ENCODE measurements at regions not wholly inside any gene's neighbourhood (a gene's known extent, or its start where the extent isn't known, plus 50 kb on each side); places are given as distances from the start of the nearest gene placed in this dataset.

DNA sequence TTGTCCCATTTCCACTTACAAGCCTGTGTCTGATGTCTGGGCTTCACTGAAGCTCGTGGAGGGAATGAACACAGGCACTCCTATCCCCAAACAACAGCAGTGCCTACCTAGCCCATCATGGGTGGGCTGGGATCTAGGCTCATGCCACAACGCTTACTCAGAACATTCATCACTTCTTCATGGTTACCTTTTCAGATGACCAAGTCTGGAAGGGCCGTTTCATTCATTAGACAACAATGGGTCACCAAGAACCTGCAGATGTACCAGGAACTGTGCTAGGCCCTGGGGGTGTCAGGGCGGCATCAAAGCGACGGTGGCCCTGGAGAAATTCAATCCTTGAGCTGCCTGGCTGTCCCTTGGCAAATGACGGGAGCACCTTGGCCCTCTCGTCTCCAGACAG lies 64.9 kb upstream of the FZD10 start:
- Histone ChIP-seq H3K4me3 (ENCODE audit: low read depth in 2 of 2, low read length in 1 of 2) (no peak overlapping the region), H3K9ac (no peak overlapping the region), H3K9me2 (no peaks in the 10 kb centered on the region), H3K4me1 (ENCODE audit: control insufficient read depth in 1 of 2, insufficient read depth in 2 of 2, low read depth in 1 of 2, low read length in 1 of 2) (no peaks in the 10 kb centered on the region), H3K9me3 (no peaks in the 10 kb centered on the region), H3K4me2 (no peak overlapping the region), H3K79me2 (ENCODE audit: insufficient read depth) (no peaks in the 10 kb centered on the region), H2AFZ (ENCODE audit: low read depth) (no peak overlapping the region), H3K27ac (ENCODE audit: low read depth in 2 of 2, low read length in 1 of 2) (no peak overlapping the region), H3F3A (replicated peaks; ENCODE audit: insufficient read depth) (no peaks in the 10 kb centered on the region), H4K20me1 (ENCODE audit: insufficient read depth) (no peaks in the 10 kb centered on the region), H3K27me3 (ENCODE audit: insufficient read depth) (no peaks in the 10 kb centered on the region), H3K36me3 (replicated peaks in 1 of 2; ENCODE audit: control insufficient read depth in 1 of 2, insufficient read depth in 2 of 2, low read length in 1 of 2) (no peaks in the 10 kb centered on the region)
- TF ChIP-seq TEAD4 (IDR thresholded peaks at IDR 0.05; ENCODE audit: borderline replicate concordance, insufficient read depth) (no peak), SIN3A (IDR thresholded peaks at IDR 0.05; ENCODE audit: borderline replicate concordance, low read depth, low read length) (no peak), RXRA (IDR thresholded peaks at IDR 0.05; ENCODE audit: borderline replicate concordance, low read depth) (no peak), EP300 (IDR thresholded peaks at IDR 0.05; ENCODE audit: borderline replicate concordance in 1 of 2, low read depth in 1 of 2, low read length in 1 of 2) (no peak)
- TF ChIP-seq, protein P1, sequence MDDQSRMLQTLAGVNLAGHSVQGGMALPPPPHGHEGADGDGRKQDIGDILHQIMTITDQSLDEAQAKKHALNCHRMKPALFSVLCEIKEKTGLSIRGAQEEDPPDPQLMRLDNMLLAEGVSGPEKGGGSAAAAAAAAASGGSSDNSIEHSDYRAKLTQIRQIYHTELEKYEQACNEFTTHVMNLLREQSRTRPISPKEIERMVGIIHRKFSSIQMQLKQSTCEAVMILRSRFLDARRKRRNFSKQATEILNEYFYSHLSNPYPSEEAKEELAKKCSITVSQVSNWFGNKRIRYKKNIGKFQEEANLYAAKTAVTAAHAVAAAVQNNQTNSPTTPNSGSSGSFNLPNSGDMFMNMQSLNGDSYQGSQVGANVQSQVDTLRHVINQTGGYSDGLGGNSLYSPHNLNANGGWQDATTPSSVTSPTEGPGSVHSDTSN (IDR thresholded peaks at IDR 0.05): no peak
- DNase-seq: no peak
- POLR2A ChIA-PET: no interaction called here
- CTCF ChIA-PET: no interaction called here
- 44% methylated on average over 8 of the region's 8 CpGs for WGBS (ENCODE audit: low lambda C conversion rate)

DNA sequence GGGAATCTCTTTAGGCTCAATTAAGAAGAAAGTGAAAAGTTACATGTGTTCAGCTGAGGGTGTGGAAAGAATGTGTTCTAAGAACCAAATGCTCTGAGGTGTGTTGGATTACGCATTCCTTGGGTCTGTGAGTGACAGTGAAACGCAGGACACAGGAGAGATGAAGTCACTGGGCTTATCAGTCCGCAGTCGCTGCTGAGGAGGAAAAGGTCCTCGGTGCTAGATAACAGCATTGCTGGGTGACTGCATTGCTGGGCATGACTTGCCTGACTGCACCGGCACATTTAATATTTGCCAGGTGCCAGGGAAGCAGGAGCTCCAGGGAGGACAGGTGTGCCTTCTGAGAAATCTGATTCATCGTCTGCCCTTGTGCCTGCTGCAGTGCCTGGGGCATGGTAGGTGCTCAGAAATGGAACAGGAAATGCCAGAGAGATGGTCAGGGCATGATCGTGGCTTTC lies 64.4 kb upstream of the FZD10 start:
- CTCF ChIA-PET: no interaction called here

More for the DNA sequence above, 64.4 kb upstream of the FZD10 start:
- Histone ChIP-seq H2AFZ (ENCODE audit: low read depth) (no peak overlapping the region), H3K36me3 (replicated peaks in 1 of 2; ENCODE audit: control insufficient read depth in 1 of 2, insufficient read depth in 2 of 2, low read length in 1 of 2) (no peaks in the 10 kb centered on the region), H3K27ac (ENCODE audit: low read depth in 2 of 2, low read length in 1 of 2) (no peak overlapping the region), H3K79me2 (ENCODE audit: insufficient read depth) (no peaks in the 10 kb centered on the region), H3K27me3 (ENCODE audit: insufficient read depth) (no peaks in the 10 kb centered on the region), H3K9me2 (no peaks in the 10 kb centered on the region), H3K4me1 (ENCODE audit: control insufficient read depth in 1 of 2, insufficient read depth in 2 of 2, low read depth in 1 of 2, low read length in 1 of 2) (no peaks in the 10 kb centered on the region), H3F3A (replicated peaks; ENCODE audit: insufficient read depth) (no peaks in the 10 kb centered on the region), H3K4me2 (no peak overlapping the region), H4K20me1 (ENCODE audit: insufficient read depth) (no peaks in the 10 kb centered on the region), H3K9me3 (no peaks in the 10 kb centered on the region), H3K4me3 (ENCODE audit: low read depth in 2 of 2, low read length in 1 of 2) (no peak overlapping the region), H3K9ac (no peak overlapping the region)
- POLR2A ChIA-PET: no interaction called here
- TF ChIP-seq SIN3A (IDR thresholded peaks at IDR 0.05; ENCODE audit: borderline replicate concordance, low read depth, low read length): no peak
- TF ChIP-seq USF1 (IDR thresholded peaks at IDR 0.05; ENCODE audit: borderline replicate concordance, low read depth): no peak
- TF ChIP-seq JUND (IDR thresholded peaks at IDR 0.05): no peak
- TF ChIP-seq NFIC (IDR thresholded peaks at IDR 0.05; ENCODE audit: borderline replicate concordance): no peak
- TF ChIP-seq MXI1 (IDR thresholded peaks at IDR 0.05; ENCODE audit: low read depth, low read length): no peak
- TF ChIP-seq MAX (IDR thresholded peaks at IDR 0.05; ENCODE audit: low read depth): no peak
- TF ChIP-seq, protein P2, sequence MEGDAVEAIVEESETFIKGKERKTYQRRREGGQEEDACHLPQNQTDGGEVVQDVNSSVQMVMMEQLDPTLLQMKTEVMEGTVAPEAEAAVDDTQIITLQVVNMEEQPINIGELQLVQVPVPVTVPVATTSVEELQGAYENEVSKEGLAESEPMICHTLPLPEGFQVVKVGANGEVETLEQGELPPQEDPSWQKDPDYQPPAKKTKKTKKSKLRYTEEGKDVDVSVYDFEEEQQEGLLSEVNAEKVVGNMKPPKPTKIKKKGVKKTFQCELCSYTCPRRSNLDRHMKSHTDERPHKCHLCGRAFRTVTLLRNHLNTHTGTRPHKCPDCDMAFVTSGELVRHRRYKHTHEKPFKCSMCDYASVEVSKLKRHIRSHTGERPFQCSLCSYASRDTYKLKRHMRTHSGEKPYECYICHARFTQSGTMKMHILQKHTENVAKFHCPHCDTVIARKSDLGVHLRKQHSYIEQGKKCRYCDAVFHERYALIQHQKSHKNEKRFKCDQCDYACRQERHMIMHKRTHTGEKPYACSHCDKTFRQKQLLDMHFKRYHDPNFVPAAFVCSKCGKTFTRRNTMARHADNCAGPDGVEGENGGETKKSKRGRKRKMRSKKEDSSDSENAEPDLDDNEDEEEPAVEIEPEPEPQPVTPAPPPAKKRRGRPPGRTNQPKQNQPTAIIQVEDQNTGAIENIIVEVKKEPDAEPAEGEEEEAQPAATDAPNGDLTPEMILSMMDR (IDR thresholded peaks at IDR 0.05): no peak
- TF ChIP-seq, protein P1 (IDR thresholded peaks at IDR 0.05): no peak
- no peak for TF ChIP-seq SMC3 (IDR thresholded peaks at IDR 0.05; ENCODE audit: low read depth, low read length)
- no peak for TF ChIP-seq REST (IDR thresholded peaks at IDR 0.05; ENCODE audit: low read depth, low read length)
- TF ChIP-seq YY1 (IDR thresholded peaks at IDR 0.05; ENCODE audit: low read depth): no peak
- no peak for TF ChIP-seq MEF2A (IDR thresholded peaks at IDR 0.05; ENCODE audit: borderline replicate concordance, low read depth)
- no peak for DNase-seq
- WGBS (ENCODE audit: low lambda C conversion rate): 40% methylated on average over 8 of the region's 8 CpGs

All from SK-N-SH (cell line).